HG02840 (cell line): ENCODE measurements at regions not wholly inside any gene's neighbourhood (a gene's known extent, or its start where the extent isn't known, plus 50 kb on each side); places are given as distances from the start of the nearest gene placed in this dataset.
"Not testable (repeated sequence)": the region's sequence is repeated elsewhere in the genome, so short reads cannot be mapped to it uniquely, and the experiment has no call there.

Source experiments
- ATAC-seq: cut with Tn5 transposase; IDR thresholded peaks from one replicate; pipeline ENCODE4 v1.9.1; 2021; ENCODE audit warnings: mild to moderate bottlenecking, moderate library complexity, moderate number of reproducible peaks; ENCODE audit not compliant: unreplicated experiment, low FRiP score

DNA sequence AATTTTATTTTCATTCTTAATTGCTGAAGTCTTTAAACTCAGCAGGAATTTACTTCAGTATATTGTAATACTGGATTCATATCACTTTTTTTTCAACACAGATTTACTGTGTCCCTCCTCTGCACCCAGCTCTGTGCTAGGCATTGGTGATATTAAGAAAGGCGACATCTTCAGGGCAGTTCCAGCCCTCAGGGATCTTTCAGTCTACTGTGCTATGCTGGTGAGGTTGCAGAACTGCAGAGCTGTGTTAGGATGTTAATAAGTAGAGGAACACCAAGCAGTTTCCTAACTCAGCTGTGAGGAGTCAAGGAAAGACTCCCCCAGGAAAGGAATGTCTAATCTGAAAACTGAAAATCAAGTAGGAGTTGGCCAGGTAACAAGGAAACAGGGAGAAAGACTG is 158.2 kb upstream of the NPY start:
- no peak for ATAC-seq

DNA sequence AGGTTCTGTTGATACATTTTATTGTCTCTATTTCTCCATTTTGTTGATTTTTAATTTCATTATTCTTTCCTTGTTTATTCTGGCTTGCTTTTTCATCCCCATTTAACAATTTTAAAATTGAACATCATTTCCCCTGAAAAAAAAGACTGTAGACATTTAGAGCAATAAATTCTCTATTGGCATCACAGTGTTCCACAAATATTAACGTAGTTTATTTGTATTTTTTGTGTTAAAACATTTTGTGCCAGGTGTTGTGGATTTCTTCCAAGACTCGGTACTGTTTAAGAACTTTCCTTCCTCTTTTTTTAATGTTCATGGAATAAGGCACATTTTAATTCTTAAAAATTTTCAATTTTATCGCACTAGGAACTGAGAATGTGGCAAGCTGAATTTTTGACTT is 156.1 kb upstream of the NPY start:
- ATAC-seq, result no peak

DNA sequence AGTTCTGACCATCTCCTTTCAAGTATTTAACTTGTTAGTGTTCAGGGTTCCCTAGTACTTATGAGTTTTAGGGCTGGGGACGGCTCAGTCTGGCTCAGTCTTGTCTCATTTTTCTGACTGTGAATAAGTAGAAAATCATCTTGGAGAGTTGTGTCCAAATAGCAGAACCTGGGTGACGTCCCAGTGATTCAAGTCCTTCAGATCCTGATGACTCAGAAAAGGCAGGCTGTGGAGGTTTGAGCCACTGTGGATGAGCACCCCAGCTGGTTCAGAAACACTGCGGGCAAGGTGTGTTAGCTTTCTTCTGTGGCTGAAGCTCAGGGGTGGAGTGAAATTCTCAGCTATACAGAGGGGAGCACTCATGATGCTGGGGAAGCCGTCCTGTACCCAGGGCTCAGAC is 154.4 kb upstream of the NPY start:
- ATAC-seq, result no peak

DNA sequence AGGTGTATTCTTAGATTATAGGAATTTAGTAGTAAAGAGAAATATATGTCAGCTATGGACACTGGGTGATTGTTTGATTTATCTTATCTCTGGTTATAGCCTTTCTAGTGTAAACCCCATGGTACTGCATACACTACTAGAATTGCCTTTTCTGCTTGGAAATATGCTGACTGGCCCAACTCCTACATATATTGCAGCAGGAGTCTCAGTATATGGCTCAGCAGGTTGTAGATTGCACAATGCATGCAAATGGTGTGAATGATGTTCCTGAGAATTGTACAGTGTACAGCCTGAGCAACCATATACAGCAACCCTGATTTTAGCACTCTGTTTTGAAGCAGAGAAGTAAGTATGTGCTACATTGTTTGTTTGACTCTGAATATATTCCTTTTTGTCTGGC is 153.4 kb upstream of the NPY start:
- no peak for ATAC-seq

DNA sequence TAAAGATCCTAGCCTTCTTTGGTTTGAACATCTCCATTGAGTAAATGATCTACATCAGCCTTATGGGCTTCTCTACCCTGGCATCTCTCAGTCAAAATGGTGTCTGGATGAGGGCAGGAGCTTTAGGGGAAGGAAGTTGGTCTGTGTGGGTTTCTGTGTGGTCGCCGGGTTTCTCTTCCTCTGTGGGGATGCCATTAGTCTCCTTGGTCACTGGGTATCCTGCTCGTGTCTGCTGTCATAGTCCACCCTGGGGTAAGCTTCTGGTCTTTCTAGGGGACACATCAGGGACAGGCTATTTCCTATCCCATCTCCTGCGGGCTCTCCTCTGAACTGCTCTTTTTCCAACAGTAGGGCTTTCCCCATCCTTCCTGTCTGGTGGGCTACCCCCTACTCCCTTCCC is 150.3 kb upstream of the NPY start:
- no peak for ATAC-seq

DNA sequence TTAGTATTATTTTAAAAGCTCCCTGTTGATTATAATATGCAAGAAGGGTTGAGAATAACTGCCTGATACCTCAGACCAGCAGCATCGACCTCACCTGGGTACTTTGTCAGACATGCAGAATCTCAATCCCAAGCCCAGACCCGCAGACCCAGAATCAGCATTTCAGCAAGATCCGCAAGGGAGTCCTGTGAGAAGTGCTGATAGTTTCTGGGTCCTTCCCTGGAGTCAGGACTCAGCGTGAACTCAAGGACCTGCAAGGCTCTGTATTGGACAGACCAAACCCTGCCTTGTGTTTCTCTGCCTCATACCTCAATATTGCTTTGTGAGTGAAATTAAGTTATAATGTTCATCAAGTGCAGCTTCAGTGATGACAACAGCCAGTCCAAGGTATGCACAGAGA is 149.5 kb upstream of the NPY start:
- ATAC-seq, result no peak

DNA sequence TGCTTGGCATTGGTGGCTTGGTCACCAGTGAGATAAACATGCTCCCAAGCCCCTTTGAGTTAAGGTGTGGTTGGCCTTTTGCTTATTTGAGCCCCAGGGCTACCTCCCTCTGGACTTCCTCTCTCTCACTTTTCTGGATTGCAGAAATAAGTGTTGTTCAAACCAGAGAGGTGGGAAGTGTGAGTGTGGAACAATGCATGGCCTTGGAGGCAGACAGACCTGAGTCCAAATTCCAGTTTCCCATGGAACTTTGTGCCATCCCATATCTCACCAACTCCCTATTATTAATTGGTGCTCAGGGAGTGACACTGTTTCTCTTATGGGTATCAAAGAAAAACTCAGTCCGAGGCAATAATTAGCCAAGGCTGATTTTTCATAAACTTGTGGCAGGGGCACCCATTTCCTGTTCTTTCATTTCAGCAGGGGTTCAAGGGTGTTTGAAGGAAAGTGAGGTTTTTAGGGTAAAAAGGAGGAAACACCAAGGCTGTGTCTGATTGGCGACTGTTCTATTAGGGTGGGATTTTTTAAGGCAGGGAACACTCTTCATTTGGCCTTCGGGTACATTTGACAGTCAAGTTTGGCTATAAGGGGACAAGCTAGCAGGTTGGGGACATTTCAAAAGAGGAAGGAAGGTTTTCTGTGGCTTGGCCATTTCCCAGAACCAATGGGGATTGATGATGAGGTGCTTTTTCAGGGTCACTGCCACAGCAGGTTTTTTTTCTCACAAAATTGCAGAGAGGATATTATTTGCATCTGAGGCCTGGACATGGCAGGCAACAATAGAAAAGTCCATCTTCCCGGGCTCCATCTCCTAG is 148.8 kb upstream of the NPY start:
- no peak for ATAC-seq

DNA sequence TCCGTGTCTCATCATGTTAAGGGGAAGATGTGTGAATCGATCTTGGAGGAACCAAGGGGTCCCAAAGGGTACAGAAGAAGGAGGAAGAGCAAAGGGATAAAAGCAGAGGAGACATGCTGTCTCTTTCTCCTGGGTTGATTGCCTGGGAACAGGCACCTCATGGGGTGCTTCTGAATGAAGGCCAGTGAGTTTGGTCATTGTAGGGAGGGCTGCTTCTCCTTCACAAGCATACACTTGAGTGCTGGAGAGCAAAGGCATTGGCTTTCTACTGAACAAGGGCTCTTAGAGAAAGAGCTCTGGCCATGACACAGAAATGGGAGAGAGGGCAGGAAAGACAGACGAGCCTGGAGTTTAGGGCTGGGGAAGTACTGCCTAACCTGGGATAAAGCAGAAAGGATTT is 146.7 kb upstream of the NPY start:
- no peak for ATAC-seq

DNA sequence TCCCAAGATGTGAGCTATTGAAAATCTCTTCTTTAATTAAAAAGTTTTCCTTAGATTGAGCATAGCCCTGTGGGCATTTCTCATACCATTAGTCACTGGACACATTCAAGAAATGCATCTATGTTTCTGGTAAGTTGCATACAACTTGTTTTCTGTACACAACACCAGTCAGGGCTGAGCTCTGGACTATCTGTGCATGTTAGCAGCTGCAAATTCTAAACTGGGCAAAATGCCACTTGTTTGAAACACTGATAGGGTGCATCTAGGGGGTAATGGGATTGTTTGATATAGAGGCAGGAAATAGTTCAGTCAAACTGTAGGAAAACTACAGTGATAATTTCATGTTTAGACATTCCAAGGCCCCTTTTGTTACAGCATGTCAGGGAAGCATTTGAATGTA is 145.6 kb upstream of the NPY start:
- ATAC-seq, result no peak

DNA sequence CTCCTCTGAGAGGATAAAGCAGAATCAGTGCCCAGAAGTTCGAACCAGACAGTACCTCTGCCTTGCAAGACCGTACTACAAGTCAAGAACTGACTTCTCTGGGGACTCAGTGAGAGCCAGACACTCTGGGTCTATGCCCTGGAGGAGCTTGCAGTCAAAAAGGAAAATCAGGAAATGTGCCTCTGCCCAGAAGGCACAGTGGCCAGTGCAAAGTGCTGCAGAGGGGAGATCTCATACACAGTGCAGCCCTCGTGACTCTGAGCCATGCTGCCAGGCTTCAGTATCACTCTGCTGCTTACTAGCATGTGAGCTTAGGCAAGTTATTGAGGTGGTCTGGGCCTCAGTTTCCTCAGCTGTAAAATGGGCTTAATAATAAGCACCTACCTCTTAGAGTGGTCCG is 144.0 kb upstream of the NPY start:
- ATAC-seq, result no peak

DNA sequence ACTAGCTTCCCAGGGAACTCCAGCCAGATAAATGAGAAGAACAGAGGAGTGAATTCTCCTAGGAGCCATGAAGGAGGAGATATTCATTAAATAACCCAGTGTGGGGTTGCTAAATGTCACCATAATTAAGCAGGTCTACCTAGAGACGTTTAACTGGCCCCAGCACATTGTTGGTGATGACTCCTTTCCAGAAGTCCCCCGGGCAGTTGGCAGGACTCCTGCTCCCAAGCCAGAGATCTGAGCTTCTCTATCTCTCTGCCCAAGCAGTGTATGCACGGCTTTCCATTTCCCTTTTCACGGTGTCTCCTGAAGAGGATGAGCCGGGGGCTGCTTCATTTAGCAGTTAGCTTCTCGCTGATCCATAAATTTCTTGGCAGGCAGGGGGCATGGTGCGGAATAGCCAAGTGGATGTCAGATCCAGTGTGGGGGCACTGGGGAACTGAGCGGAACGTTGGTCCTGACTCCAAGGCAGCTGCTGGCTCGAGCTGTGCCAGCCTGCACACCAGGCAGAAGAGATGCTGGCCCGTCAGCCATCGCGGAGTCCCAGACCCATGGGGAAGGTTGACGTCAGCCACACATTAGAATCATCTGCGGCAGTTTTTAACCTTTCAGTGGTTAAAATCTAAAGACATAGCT is 142.0 kb upstream of the NPY start:
- ATAC-seq, result no peak

DNA sequence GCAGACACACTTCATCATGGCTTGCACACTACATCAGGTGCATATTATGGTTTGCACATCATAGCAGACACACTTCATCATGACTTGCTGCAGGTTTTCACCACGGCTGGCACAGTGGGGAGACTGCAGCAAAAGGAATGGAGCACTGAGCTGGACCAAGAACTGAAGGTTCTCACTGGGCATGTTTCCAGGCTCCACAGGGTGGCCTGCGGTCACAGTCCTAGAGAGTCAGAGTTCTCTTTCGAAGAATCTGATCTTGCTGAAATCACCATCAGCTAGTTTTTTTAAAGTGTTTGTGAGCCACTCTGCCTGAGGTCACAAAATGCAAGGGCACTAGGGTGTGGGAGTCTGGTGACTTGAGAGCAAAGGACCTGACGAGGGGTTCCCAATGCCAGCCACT is 140.4 kb upstream of the NPY start:
- ATAC-seq, result no peak

DNA sequence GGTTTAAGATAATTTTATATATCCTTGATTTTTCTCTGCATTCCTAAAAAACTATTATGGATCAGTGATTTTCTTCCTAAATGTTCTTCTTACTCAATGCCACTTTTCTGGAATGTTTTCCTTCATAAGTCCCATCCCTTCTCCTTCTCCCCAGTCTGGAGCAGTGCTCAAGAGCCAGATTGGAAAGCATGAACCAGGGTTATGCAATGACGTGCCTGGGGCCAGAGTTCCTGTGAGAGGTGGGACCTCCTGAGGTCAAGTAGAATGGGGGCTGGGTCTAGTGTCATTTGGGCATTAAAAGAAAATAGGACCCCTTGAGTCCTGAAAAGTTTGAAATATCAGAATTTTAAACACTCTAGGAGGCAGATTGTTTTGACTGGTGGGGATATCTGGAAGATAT is 132.0 kb upstream of the NPY start:
- no peak for ATAC-seq

DNA sequence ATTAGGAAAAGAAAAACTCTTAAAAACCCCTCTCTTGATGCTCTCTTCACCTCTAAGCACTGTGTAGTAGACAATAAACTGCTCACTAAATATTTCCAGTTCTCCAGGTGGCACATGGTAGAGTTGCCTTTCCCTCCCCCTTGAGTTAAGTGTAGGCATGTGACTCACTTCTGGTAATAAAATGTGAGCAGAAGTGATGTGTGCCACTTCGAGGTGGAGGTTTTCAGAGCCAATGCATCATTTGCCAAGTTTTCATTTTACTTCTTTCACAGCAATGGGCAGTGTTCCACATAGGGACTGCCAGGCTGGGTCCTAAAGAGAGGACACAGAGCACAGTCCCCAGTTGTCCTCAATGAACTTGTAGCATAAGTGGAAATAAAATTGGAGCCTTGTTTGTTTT is 131.6 kb upstream of the NPY start:
- no peak for ATAC-seq

DNA sequence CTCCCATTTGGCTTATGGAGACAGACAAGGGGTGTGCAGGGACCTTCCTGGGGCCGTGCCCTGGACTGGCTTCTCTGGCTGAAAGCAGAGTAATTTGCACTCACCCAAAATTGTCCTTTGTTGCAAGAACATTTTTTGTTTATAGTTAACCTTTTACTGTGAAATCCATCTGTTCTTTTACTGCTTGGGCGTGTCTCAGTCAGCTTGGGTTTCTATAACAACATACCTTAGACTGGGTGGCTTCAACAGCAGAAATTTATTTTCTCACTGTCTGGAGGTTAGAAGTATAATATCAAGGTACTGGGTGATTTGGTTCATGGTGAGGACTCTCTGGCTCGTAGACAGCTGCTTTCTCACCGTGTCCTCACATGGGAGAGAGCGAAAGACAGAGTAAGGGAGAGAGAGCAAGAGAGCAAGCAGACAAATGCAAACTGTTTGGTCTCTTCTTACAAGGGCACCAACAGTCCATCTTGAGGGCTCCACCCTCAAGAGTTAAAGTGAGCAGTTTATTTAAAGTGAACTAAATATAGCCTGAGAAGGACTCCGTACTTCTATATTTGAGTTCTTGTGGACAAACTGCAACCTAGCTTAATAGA is 131.0 kb upstream of the NPY start:
- no peak for ATAC-seq

DNA sequence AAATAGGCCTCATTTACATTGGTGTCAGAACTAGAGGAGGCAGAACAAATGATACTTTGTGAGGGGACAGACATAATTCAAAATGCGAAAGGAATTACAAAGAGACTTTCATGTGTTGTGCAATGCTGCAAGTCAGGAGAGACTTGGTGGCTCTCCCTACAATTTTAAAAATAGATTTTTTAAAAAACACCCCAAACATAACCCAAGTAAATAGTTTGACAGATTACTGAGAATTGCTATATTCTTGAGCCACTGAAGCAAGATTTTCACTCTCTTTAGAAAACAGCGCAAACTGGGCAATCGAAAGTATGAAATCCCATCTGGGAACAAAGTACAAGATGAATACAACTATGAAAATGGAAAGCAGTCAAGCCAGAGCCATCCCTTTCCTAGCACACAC is 126.3 kb upstream of the NPY start:
- ATAC-seq, result no peak

DNA sequence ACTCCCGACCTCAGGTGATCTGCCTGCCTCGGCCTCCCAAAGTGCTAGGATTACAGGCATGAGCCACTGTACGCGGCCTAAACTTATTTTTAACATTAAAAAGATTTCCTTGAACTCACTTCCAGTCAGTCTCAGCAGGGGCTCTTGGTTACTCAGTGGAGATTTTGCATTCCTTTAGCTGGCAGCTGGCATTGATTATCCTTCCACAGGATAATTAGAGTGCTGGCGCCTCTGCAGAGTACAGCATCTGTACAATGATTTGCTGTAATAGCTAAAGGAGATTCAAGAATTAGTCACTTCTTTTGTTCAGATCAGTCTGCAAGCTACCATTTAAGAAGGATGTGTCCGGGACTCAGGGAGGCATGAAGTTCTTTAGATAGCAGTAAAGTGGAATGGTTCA is 125.0 kb upstream of the NPY start:
- ATAC-seq, result no peak

DNA sequence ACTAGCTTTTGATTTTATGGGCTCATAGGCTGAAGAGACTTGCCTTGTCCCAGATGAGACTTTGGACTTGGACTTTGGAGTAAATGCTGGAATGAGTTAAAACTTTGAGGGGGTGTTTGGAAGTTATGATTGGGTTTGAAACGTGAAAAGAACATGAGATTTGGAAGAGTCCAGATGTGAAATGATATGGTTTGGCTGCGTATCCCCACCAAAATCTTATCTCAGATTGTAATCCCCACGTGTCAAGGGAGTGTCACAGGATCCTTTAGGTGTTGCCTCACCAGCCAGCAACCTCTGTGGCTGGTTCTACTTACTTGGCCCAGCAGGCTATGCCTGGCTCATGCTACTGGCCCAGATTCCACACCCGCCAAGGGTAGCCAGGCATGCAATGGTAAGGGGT is 119.6 kb upstream of the NPY start:
- ATAC-seq, result no peak

DNA sequence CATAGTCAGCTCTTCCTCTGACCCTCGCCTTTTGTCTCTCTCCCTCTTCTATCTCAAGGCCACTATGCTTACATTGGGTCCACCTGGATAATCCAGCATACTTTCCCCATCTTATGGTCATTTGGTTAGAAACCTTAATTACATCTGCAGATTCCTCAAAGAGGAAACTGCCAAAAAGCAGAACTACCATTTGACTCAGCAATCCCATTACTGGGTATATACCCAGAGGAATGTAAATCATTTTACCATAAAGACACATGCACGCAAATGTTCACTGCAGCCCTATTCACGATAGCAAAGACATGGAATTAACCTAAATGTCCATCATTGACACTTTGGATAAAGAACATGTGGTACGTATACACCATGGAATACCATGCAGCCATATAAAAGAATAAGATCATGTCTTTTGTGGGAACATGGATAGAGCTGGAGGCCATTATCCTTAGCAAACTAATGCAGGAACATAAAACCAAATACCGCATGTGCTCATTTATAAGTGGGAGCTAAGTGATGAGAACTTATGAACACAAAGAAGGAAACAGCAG is 114.8 kb upstream of the NPY start:
- no peak for ATAC-seq

DNA sequence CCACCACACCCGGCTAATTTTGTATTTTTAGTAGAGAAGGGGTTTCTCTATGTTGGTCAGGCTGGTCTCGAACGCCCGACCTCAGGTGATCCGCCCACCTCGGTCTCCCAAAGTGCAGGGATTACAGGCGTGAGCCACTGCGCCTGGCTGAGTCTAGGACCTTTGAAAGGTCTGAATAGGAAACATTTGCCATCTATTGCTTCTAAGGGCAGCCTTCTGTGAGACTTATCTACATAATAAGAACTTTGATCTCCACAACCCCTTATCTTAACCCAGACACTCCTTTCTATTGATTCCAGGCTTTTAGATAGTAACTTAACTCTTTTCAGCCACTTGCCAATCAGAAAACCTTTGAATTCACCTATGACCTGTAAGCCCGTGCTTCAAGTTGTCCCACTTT is 112.0 kb upstream of the NPY start:
- not testable (repeated sequence) for ATAC-seq

DNA sequence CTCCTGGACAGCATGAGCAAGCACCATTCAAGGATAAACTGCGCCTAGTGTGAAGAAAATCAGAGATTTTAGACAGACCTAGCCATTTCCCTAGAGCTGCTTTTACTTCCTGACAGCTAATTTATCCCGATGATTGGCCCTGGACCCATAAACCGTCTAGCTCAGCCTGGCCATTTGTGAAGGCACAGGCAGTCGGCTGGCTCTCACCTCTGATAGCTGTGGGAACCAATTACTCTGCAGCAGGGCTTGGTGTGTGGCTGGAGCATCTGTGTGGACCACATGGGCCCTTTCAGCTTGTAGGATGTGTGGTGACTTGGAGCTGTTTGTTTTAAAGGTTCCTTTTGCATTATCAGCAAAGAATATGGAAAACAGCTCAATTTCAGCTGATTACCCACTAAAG is 111.1 kb upstream of the NPY start:
- ATAC-seq, result no peak

DNA sequence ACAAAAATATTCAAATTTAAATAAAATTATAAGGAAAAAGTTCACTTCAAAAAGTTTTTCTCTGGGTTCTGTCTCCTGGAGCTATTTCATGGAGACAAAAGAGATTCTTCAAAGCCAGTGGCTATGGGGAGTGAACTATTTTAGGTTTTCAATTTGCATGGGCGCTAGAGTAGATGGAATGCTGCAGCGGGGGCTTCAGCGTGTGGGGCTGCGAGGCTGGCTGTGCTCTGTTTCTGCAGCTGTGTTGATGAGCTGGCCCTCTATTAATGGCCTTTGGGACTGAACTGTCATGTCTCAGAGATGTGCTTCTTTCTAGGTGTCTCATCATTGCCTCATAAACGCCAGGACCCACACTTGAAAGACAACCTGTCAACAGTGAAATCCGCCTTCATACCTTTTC is 108.4 kb upstream of the NPY start:
- ATAC-seq, result no peak
